Heart left ventricle (tissue), 16 donors: ENCODE measurements at regions not wholly inside any gene's neighbourhood (a gene's known extent, or its start where the extent isn't known, plus 50 kb on each side); places are given as distances from the start of the nearest gene placed in this dataset.
A peak's percentile ranks its signal among the peaks of the same experiment; 100 is the strongest.

Source experiments
- ATAC-seq, 4 donors: fragments of 200-7000 bp; cut with Tn5 transposase; one replicate each; pipeline ENCODE4 v1.9.1; 2020 to 2022; ENCODE audit warnings: moderate library complexity in 4 of 4, mild to moderate bottlenecking in 3 of 4, moderate number of reproducible peaks in 1 of 4
- DNase-seq, 5 donors: peaks; one replicate each; pipeline ENCODE4 v3.0.0-alpha.2; 2020
- H3K27ac ChIP-seq, 12 donors: fragments of 200-600 bp; sonication (generic) in 4 of 12; one replicate each; pipeline versions ENCODE4 v1.5.0 to v1.8.0; 2016 to 2022; ENCODE audit warnings: mild to moderate bottlenecking in 2 of 12
- H3K27me3 ChIP-seq, 9 donors: fragments of 200-600 bp; sonication (generic) in 2 of 9; one replicate each; pipeline versions ENCODE4 v1.5.1 to v1.8.0; 2016 to 2022; ENCODE audit warnings: mild to moderate bottlenecking in 3 of 9
- H3K36me3 ChIP-seq, 9 donors: fragments of 200-600 bp; sonication (generic) in 2 of 9; one replicate each; pipeline versions ENCODE4 v1.5.0 to v1.8.0; 2018 to 2022; ENCODE audit warnings: mild to moderate bottlenecking in 2 of 9
- H3K4me1 ChIP-seq, 12 donors: fragments of 200-600 bp; sonication (generic) in 4 of 12; one replicate each; pipeline versions ENCODE4 v1.5.0 to v1.8.0; 2016 to 2022; ENCODE audit warnings: mild to moderate bottlenecking in 3 of 12
- H3K4me3 ChIP-seq, 12 donors: fragments of 200-600 bp; sonication (generic) in 4 of 12; one replicate each; pipeline versions ENCODE4 v1.5.0 to v1.8.0; 2017 to 2022; ENCODE audit warnings: mild to moderate bottlenecking in 9 of 12, moderate library complexity in 4 of 12
- H3K9me3 ChIP-seq, 12 donors: fragments of 200-600 bp; sonication (generic) in 4 of 12; one replicate each; pipeline versions ENCODE4 v1.5.0 to v1.8.0; 2016 to 2022; ENCODE audit warnings: mild to moderate bottlenecking in 1 of 12
- CTCF ChIP-seq, 12 donors: fragments of 200-600 bp; sonication (generic) in 4 of 12; IDR thresholded peaks; one replicate each; pipeline versions ENCODE4 v1.5.0 to v1.8.0; 2018 to 2022; ENCODE audit warnings: antibody characterized with exemption in 12 of 12, mild to moderate bottlenecking in 5 of 12
- POLR2A ChIP-seq, 2 donors: fragments of 450-650 bp; IDR thresholded peaks; one replicate each; pipeline ENCODE4 v1.6.1; 2017; ENCODE audit warnings: antibody characterized with exemption in 2 of 2, mild to moderate bottlenecking in 2 of 2, moderate library complexity in 2 of 2
- WGBS, 4 donors: extraction: QIAGEN DNeasy Blood & Tissue Kit in 2 of 4; methylation state at CpG; one replicate each; pipeline versions ENCODE4 v1.1.5 to v1.1.7; 2013 to 2018; 5-methylcytosine and 5-hydroxymethylcytosine counted together
- intact Hi-C, 10 donors: fragments of 100-400 bp; cut with DNase I; formaldehyde crosslinking; loops; one replicate each; pipeline versions ENCODE4 v1.11.1 to v1.14.2; 2022
- donor health status: ischemic (EF 13 %, LVEDD 7.1; RV severe dilation, severe dysfunction).
- donor health status: healthy with polysubstance abuse.
- donor health status: DM: no; HTN: yes; CAD: no.
- donor health status: DM: no; HTN: no; CAD: no.
- donor health status: ischemic (EF 25% LVEDD 6.9; RV normal size, moderate dysfunction).
- donor health status: ischemic (EF 25% LVEDD 5.7; RV mildly dilated, moderate dysfunction).
- donor health status: healthy.
- donor health status: DM: yes; HTN: yes; CAD: no.
- donor health status: ischemic (EF 35%, LVEDD 5.7; RV mildly dilated, moderate dysfunction).
- donor health status: nonischemic (EF 11% LVEDD 7.7; RV severe dilation, severe dysfunction).
- donor health status: DM: yes; HTN: yes; CAD: no.
- donor health status: PGD.
- donor health status: ischemic (EF 29% LVEDD 5.4; RV normal size, mild dysfunction).
- donor health status: nonischemic (EF 23%, LVEDD 6.1; RV moderate dilation, normal function).

- H3K4me3 ChIP-seq = no peak overlapping the region
- intact Hi-C loops = no loop called here
- no peak for DNase-seq
- H3K4me1 ChIP-seq = no peaks in the 10 kb centered on the region
- H3K27me3 ChIP-seq = peaks cover 0 to 15% (median 0%) of the 10 kb centered on the region in 9 donors
- no peak overlapping the region for H3K27ac ChIP-seq
- no peaks in the 10 kb centered on the region for H3K9me3 ChIP-seq
- no peaks in the 10 kb centered on the region for H3K36me3 ChIP-seq
- no peak for TF ChIP-seq POLR2A (IDR thresholded peaks at IDR 0.05)
- no peak for TF ChIP-seq CTCF (IDR thresholded peaks at IDR 0.05)
- ATAC-seq = no peak
- WGBS, 4 donors = 69 to 79% (median 69%) methylated on average over 5 of the region's 5 CpGs
Observed at GRCh38 chr2:16537347-16537746, 128.3 kb downstream of the CYRIA start.

- no peak overlapping the region for H3K4me3 ChIP-seq
- H3K27ac ChIP-seq = no peak overlapping the region
- no peak for ATAC-seq
- WGBS, 4 donors = 70 to 84% (median 79%) methylated on average over 1 of the region's 1 CpG
- no peak for DNase-seq
- H3K27me3 ChIP-seq = peaks cover 0 to 9% (median 0%) of the 10 kb centered on the region in 9 donors
- H3K36me3 ChIP-seq = no peaks in the 10 kb centered on the region
- H3K4me1 ChIP-seq = peaks cover 0 to 8% (median 0%) of the 10 kb centered on the region in 12 donors
- TF ChIP-seq CTCF (IDR thresholded peaks at IDR 0.05) (no peak), POLR2A (IDR thresholded peaks at IDR 0.05) (no peak)
- no peaks in the 10 kb centered on the region for H3K9me3 ChIP-seq
- intact Hi-C loops = no loop called here
Observed at GRCh38 chr2:16526193-16526592, 139.4 kb downstream of the CYRIA start.

GRCh38 chr2:16525265-16525887 lies 140.3 kb downstream of the CYRIA start:
- Histone ChIP-seq H3K36me3 (no peaks in the 10 kb centered on the region), H3K4me1 (peaks cover 0 to 8% (median 0%) of the 10 kb centered on the region in 12 donors), H3K27ac (no peak overlapping the region), H3K9me3 (no peaks in the 10 kb centered on the region), H3K27me3 (peaks cover 0 to 9% (median 0%) of the 10 kb centered on the region in 9 donors), H3K4me3 (no peak overlapping the region)
- no peak for DNase-seq
- 79 to 83% (median 82%) methylated on average over 14 to 15 of the region's 15 CpGs for WGBS, 4 donors
- intact Hi-C loops = no loop called here
- TF ChIP-seq CTCF (IDR thresholded peaks at IDR 0.05) = peak in 10 of 12 donors; percentile 15 to 50 (median 35)
- TF ChIP-seq POLR2A (IDR thresholded peaks at IDR 0.05) = no peak
- ATAC-seq = no peak

GRCh38 chr2:16523711-16524110 lies 141.9 kb downstream of the CYRIA start:
- no peak for ATAC-seq
- WGBS, 4 donors = 90 to 94% (median 93%) methylated on average over 8 of the region's 8 CpGs
- Histone ChIP-seq H3K36me3 (no peaks in the 10 kb centered on the region), H3K4me1 (peaks cover 0 to 8% (median 0%) of the 10 kb centered on the region in 12 donors), H3K27me3 (peaks cover 0 to 9% (median 0%) of the 10 kb centered on the region in 9 donors), H3K9me3 (no peaks in the 10 kb centered on the region), H3K27ac (no peak overlapping the region), H3K4me3 (no peak overlapping the region)
- intact Hi-C loops = no loop called here
- DNase-seq = no peak
- TF ChIP-seq CTCF (IDR thresholded peaks at IDR 0.05) = no peak
- no peak for TF ChIP-seq POLR2A (IDR thresholded peaks at IDR 0.05)
